Brain pericyte (primary cell): ENCODE measurements at regions not wholly inside any gene's neighbourhood (a gene's known extent, or its start where the extent isn't known, plus 50 kb on each side); places are given as distances from the start of the nearest gene placed in this dataset.
"Not testable (repeated sequence)": the region's sequence is repeated elsewhere in the genome, so short reads cannot be mapped to it uniquely, and the experiment has no call there.

Experiments
- DNase-seq: peaks from one replicate; pipeline ENCODE4 v3.0.0-alpha.2; 2012; ENCODE audit warnings: low read depth, low spot score

- no peak for DNase-seq
These were observed 802.7 kb downstream of the METTL15 start for GRCh38 chr11:28910926-28911325.

GRCh38 chr11:28903716-28904115 is 795.5 kb downstream of the METTL15 start:
- DNase-seq, result peak; percentile 2

- no peak for DNase-seq
These were observed 792.2 kb downstream of the METTL15 start for GRCh38 chr11:28900427-28900826.

GRCh38 chr11:28899706-28900105 is 791.5 kb downstream of the METTL15 start:
- DNase-seq, result no peak

- not testable (repeated sequence) for DNase-seq
These were observed 782.4 kb downstream of the METTL15 start for GRCh38 chr11:28890601-28891040.

- DNase-seq, result no peak
These were observed 779.5 kb downstream of the METTL15 start for GRCh38 chr11:28887681-28888080.

GRCh38 chr11:28879869-28880268 is 771.7 kb downstream of the METTL15 start:
- DNase-seq, result no peak

GRCh38 chr11:28878025-28878424 is 769.8 kb downstream of the METTL15 start:
- no peak for DNase-seq

GRCh38 chr11:28877340-28877739 is 769.2 kb downstream of the METTL15 start:
- DNase-seq, result no peak

GRCh38 chr11:28874706-28875105 is 766.5 kb downstream of the METTL15 start:
- no peak for DNase-seq

- no peak for DNase-seq
These were observed 762.9 kb downstream of the METTL15 start for GRCh38 chr11:28871090-28871489.

- no peak for DNase-seq
These were observed 755.2 kb downstream of the METTL15 start for GRCh38 chr11:28863422-28863821.

- peak; percentile 16 for DNase-seq
These were observed 752.7 kb downstream of the METTL15 start for GRCh38 chr11:28860893-28861292.

- no peak for DNase-seq
These were observed 749.9 kb downstream of the METTL15 start for GRCh38 chr11:28858076-28858475.

GRCh38 chr11:28849053-28849452 is 740.9 kb downstream of the METTL15 start:
- no peak for DNase-seq

- no peak for DNase-seq
These were observed 734.5 kb downstream of the METTL15 start for GRCh38 chr11:28842716-28843115.

- DNase-seq, result no peak
These were observed 730.6 kb downstream of the METTL15 start for GRCh38 chr11:28838741-28839140.

- no peak for DNase-seq
These were observed 729.4 kb downstream of the METTL15 start for GRCh38 chr11:28837599-28837998.

GRCh38 chr11:28836285-28837081 is 728.3 kb downstream of the METTL15 start:
- DNase-seq, result no peak

- no peak for DNase-seq
These were observed 727.6 kb downstream of the METTL15 start for GRCh38 chr11:28835790-28836189.

- no peak for DNase-seq
These were observed 727.1 kb downstream of the METTL15 start for GRCh38 chr11:28835317-28835716.

GRCh38 chr11:28834877-28835276 is 726.7 kb downstream of the METTL15 start:
- DNase-seq, result no peak

- DNase-seq, result no peak
These were observed 725.5 kb downstream of the METTL15 start for GRCh38 chr11:28833670-28834069.

GRCh38 chr11:28833169-28833568 is 725.0 kb downstream of the METTL15 start:
- no peak for DNase-seq
